HG02943 (cell line): ENCODE measurements at regions not wholly inside any gene's neighbourhood (a gene's known extent, or its start where the extent isn't known, plus 50 kb on each side); places are given as distances from the start of the nearest gene placed in this dataset.
"Not testable (repeated sequence)": the region's sequence is repeated elsewhere in the genome, so short reads cannot be mapped to it uniquely, and the experiment has no call there.

Experiments used
- ATAC-seq: cut with Tn5 transposase; IDR thresholded peaks from one replicate; pipeline ENCODE4 v1.9.1; 2021; ENCODE audit warnings: mild to moderate bottlenecking, low read depth, moderate library complexity; ENCODE audit not compliant: unreplicated experiment

- no peak for ATAC-seq
These were observed 293.2 kb downstream of the PPP1R3A start for GRCh38 chr7:113625494-113626102.

- ATAC-seq = no peak
These were observed 296.0 kb downstream of the PPP1R3A start for GRCh38 chr7:113622796-113623195.

GRCh38 chr7:113610572-113610971, 308.2 kb downstream of the PPP1R3A start:
- no peak for ATAC-seq

GRCh38 chr7:113608782-113609181, 310.0 kb downstream of the PPP1R3A start:
- ATAC-seq = no peak

- ATAC-seq = no peak
These were observed 312.5 kb downstream of the PPP1R3A start for GRCh38 chr7:113606325-113606724.

- not testable (repeated sequence) for ATAC-seq
These were observed 318.4 kb downstream of the PPP1R3A start for GRCh38 chr7:113600428-113600827.

GRCh38 chr7:113593455-113593854, 325.4 kb downstream of the PPP1R3A start:
- not testable (repeated sequence) for ATAC-seq

GRCh38 chr7:113592924-113593323, 325.9 kb downstream of the PPP1R3A start:
- not testable (repeated sequence) for ATAC-seq

- ATAC-seq = no peak
These were observed 336.3 kb downstream of the PPP1R3A start for GRCh38 chr7:113582471-113582870.

GRCh38 chr7:113563257-113563656, 355.6 kb downstream of the PPP1R3A start:
- ATAC-seq = not testable (repeated sequence)

- ATAC-seq = no peak
These were observed 356.0 kb downstream of the PPP1R3A start for GRCh38 chr7:113562801-113563200.

- no peak for ATAC-seq
These were observed 356.6 kb downstream of the PPP1R3A start for GRCh38 chr7:113562242-113562641.

GRCh38 chr7:113561446-113561845, 357.4 kb downstream of the PPP1R3A start:
- no peak for ATAC-seq

GRCh38 chr7:113550966-113551365, 367.8 kb downstream of the PPP1R3A start:
- ATAC-seq = no peak

GRCh38 chr7:113548561-113548960, 370.2 kb downstream of the PPP1R3A start:
- no peak for ATAC-seq

- ATAC-seq = no peak
These were observed 370.7 kb downstream of the PPP1R3A start for GRCh38 chr7:113548137-113548536.

GRCh38 chr7:113521468-113521867, 397.3 kb downstream of the PPP1R3A start:
- no peak for ATAC-seq

- no peak for ATAC-seq
These were observed 399.3 kb downstream of the PPP1R3A start for GRCh38 chr7:113519472-113519871.

- ATAC-seq = no peak
These were observed 386.3 kb upstream of the SMIM30 start for GRCh38 chr7:113504691-113505090.

- no peak for ATAC-seq
These were observed 385.8 kb upstream of the SMIM30 start for GRCh38 chr7:113504142-113504541.

GRCh38 chr7:113496586-113496985, 378.2 kb upstream of the SMIM30 start:
- ATAC-seq = not testable (repeated sequence)

GRCh38 chr7:113494797-113495566, 376.6 kb upstream of the SMIM30 start:
- ATAC-seq = not testable (repeated sequence)
